H7 (cell line): ENCODE measurements at regions not wholly inside any gene's neighbourhood (a gene's known extent, or its start where the extent isn't known, plus 50 kb on each side); places are given as distances from the start of the nearest gene placed in this dataset.
"Not testable (repeated sequence)": the region's sequence is repeated elsewhere in the genome, so short reads cannot be mapped to it uniquely, and the experiment has no call there.

Experiments used
- DNase-seq: peaks from one replicate; pipeline ENCODE4 v3.0.0; 2012
- H3K27me3 ChIP-seq: 2 replicates; pipeline ENCODE4 v1.6.0; 2011; ENCODE audit warnings: mild to moderate bottlenecking, low read length; ENCODE audit not compliant: control insufficient read depth, insufficient read depth
- H3K36me3 ChIP-seq: replicated peaks from 2 replicates; pipeline ENCODE4 v1.5.1; 2011; ENCODE audit warnings: low read length; ENCODE audit not compliant: control insufficient read depth, insufficient read depth
- H3K4me3 ChIP-seq: 2 replicates; pipeline ENCODE4 v1.5.1; 2011; ENCODE audit warnings: low read depth, mild to moderate bottlenecking, control low read depth, low read length, moderate library complexity; ENCODE audit not compliant: insufficient read depth

- Histone ChIP-seq H3K27me3 (no peaks in the 10 kb centered on the region), H3K36me3 (no peaks in the 10 kb centered on the region), H3K4me3 (no peak overlapping the region)
- DNase-seq = no peak
Observed at GRCh38 chr4:125184116-125184515, 130.6 kb upstream of the FAT4 start.

GRCh38 chr4:125181804-125182203 is 133.0 kb upstream of the FAT4 start:
- H3K27me3 ChIP-seq = no peaks in the 10 kb centered on the region
- no peak for DNase-seq
- no peaks in the 10 kb centered on the region for H3K36me3 ChIP-seq
- H3K4me3 ChIP-seq = no peak overlapping the region

GRCh38 chr4:125179727-125180126 is 135.0 kb upstream of the FAT4 start:
- no peak for DNase-seq
- no peaks in the 10 kb centered on the region for H3K27me3 ChIP-seq
- no peaks in the 10 kb centered on the region for H3K36me3 ChIP-seq
- no peak overlapping the region for H3K4me3 ChIP-seq

- no peak for DNase-seq
- Histone ChIP-seq H3K36me3 (no peaks in the 10 kb centered on the region), H3K4me3 (no peak overlapping the region), H3K27me3 (no peaks in the 10 kb centered on the region)
Observed at GRCh38 chr4:125169192-125169591, 145.6 kb upstream of the FAT4 start.

GRCh38 chr4:125168531-125168930 is 146.2 kb upstream of the FAT4 start:
- no peak for DNase-seq
- Histone ChIP-seq H3K36me3 (no peaks in the 10 kb centered on the region), H3K4me3 (no peak overlapping the region), H3K27me3 (no peaks in the 10 kb centered on the region)

- DNase-seq, H3K36me3 ChIP-seq, H3K27me3 ChIP-seq, H3K4me3 ChIP-seq: not testable (repeated sequence)
Observed at GRCh38 chr4:125166012-125166411, 148.7 kb upstream of the FAT4 start.

- no peak for DNase-seq
- Histone ChIP-seq H3K27me3 (no peaks in the 10 kb centered on the region), H3K36me3 (no peaks in the 10 kb centered on the region), H3K4me3 (no peak overlapping the region)
Observed at GRCh38 chr4:125159001-125159400, 155.8 kb upstream of the FAT4 start.

GRCh38 chr4:125155251-125155650 is 159.5 kb upstream of the FAT4 start:
- no peak for DNase-seq
- Histone ChIP-seq H3K4me3 (no peak overlapping the region), H3K36me3 (no peaks in the 10 kb centered on the region), H3K27me3 (no peaks in the 10 kb centered on the region)

GRCh38 chr4:125140966-125141495 is 173.7 kb upstream of the FAT4 start:
- Histone ChIP-seq H3K36me3 (no peaks in the 10 kb centered on the region), H3K27me3 (no peaks in the 10 kb centered on the region), H3K4me3 (no peak overlapping the region)
- no peak for DNase-seq

GRCh38 chr4:125135652-125136051 is 179.1 kb upstream of the FAT4 start:
- no peaks in the 10 kb centered on the region for H3K27me3 ChIP-seq
- H3K4me3 ChIP-seq = no peak overlapping the region
- no peaks in the 10 kb centered on the region for H3K36me3 ChIP-seq
- DNase-seq = no peak

GRCh38 chr4:125132729-125133128 is 182.0 kb upstream of the FAT4 start:
- Histone ChIP-seq H3K4me3 (no peak overlapping the region), H3K27me3 (no peaks in the 10 kb centered on the region), H3K36me3 (no peaks in the 10 kb centered on the region)
- no peak for DNase-seq

- no peak overlapping the region for H3K4me3 ChIP-seq
- H3K36me3 ChIP-seq = no peaks in the 10 kb centered on the region
- DNase-seq = no peak
- H3K27me3 ChIP-seq = no peaks in the 10 kb centered on the region
Observed at GRCh38 chr4:125131891-125132680, 182.7 kb upstream of the FAT4 start.

- Histone ChIP-seq H3K36me3 (no peaks in the 10 kb centered on the region), H3K4me3 (no peak overlapping the region), H3K27me3 (no peaks in the 10 kb centered on the region)
- no peak for DNase-seq
Observed at GRCh38 chr4:125125276-125125675, 189.5 kb upstream of the FAT4 start.

- Histone ChIP-seq H3K36me3 (no peaks in the 10 kb centered on the region), H3K27me3 (no peaks in the 10 kb centered on the region), H3K4me3 (no peak overlapping the region)
- no peak for DNase-seq
Observed at GRCh38 chr4:125123570-125124109, 191.1 kb upstream of the FAT4 start.

GRCh38 chr4:125121581-125121980 is 193.2 kb upstream of the FAT4 start:
- no peak for DNase-seq
- no peaks in the 10 kb centered on the region for H3K27me3 ChIP-seq
- H3K36me3 ChIP-seq = no peaks in the 10 kb centered on the region
- no peak overlapping the region for H3K4me3 ChIP-seq
